Activated effector memory CD4-positive, alpha-beta T cell treated with Interleukin-2 at 50 U/mL for 16 hours (primary cell): ENCODE measurements at regions not wholly inside any gene's neighbourhood (a gene's known extent, or its start where the extent isn't known, plus 50 kb on each side); places are given as distances from the start of the nearest gene placed in this dataset.
"Not testable (repeated sequence)": the region's sequence is repeated elsewhere in the genome, so short reads cannot be mapped to it uniquely, and the experiment has no call there.

Experiments
- DNase-seq: peaks from one replicate; pipeline ENCODE4 v3.0.0-alpha.2; 2020

DNA sequence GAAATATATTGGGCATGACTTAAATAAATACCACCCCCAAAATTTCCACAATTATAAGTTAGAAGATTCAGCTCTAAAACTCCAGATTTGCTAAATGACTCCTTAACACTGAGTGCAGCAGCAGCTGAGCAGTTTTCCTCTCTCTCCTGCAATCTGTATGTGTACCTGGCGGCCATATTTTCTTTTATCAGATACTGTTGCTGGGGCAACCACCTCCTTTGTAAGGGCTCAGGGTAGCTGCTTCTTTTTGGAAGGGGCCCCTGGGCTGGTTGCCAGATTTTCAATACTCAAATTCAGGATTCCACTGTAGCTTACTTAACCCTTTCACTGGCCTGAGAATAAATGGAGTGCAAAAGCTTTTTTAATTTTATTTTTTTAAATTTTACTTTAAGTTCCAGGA is 197.0 kb downstream of the TAF11L14 start:
- no peak for DNase-seq

- no peak for DNase-seq
Measured at GRCh38 chr5:17832949-17833745, 198.9 kb downstream of the TAF11L14 start.

DNA sequence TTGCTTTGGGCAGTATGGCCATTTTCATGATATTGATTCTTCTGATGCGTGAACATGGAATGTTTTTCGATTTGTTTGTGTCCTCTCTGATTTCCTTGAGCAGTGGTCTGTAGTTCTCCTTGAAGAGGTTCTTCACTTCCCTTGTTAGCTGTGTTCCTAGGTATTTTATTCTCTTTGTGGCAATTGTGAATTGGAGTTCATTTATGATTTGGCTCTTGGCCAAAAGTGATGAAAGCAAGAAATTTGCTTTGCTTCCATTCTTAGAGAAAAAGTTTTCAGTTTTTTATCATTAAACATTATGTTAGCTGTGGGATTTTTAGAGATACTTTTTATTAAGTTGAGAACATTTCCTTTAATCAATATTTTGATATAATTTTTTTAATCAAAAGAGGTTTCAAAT is 203.5 kb downstream of the TAF11L14 start:
- DNase-seq, result no peak

GRCh38 chr5:17838469-17838868 is 204.2 kb downstream of the TAF11L14 start:
- DNase-seq, result no peak

DNA sequence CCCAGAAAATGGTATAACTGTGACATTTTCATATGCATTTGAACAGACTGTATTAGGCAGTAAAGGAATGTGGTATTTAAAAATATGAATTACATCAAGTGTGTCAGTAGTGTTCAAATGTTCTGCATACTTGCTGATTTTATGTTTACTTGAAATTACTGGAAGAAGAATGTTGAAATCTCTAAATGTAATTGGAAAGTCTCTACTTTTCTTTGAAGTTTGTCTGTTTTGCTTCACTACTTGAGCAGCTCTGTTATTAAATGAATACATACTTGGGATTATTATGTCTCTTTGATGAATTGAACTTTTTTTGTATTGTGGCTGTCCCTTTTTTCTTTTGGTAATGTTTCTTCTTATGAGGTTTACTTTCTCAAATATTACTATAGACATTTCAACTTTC is 205.6 kb downstream of the TAF11L14 start:
- no peak for DNase-seq

GRCh38 chr5:17846496-17846895 is 212.2 kb downstream of the TAF11L14 start:
- no peak for DNase-seq

GRCh38 chr5:17847286-17847685 is 213.0 kb downstream of the TAF11L14 start:
- DNase-seq, result no peak

DNA sequence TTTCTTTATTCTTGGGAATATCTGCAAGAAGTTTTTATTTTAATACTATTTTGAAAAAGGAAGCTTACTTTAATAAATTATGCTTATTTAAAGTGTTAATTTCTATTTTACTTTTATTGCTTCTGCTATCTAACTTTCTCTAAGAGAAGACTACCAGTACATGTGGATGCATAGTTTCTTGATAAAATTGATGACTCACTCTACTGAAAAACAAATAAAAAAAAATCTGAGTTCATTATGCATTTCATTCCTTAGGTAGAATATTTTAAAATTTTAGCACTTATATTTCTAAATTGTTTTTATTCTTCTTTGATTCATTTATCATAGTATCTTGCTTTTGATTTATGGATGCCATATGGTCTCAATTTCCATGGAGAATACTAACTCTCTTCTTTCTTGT is 217.9 kb downstream of the TAF11L14 start:
- no peak for DNase-seq

- no peak for DNase-seq
Measured at GRCh38 chr5:17852740-17853139, 218.5 kb downstream of the TAF11L14 start.

GRCh38 chr5:17854901-17855300 is 220.6 kb downstream of the TAF11L14 start:
- no peak for DNase-seq

GRCh38 chr5:17860660-17861315 is 226.5 kb downstream of the TAF11L14 start:
- DNase-seq, result no peak

GRCh38 chr5:17864903-17865302 is 230.6 kb downstream of the TAF11L14 start:
- not testable (repeated sequence) for DNase-seq

DNA sequence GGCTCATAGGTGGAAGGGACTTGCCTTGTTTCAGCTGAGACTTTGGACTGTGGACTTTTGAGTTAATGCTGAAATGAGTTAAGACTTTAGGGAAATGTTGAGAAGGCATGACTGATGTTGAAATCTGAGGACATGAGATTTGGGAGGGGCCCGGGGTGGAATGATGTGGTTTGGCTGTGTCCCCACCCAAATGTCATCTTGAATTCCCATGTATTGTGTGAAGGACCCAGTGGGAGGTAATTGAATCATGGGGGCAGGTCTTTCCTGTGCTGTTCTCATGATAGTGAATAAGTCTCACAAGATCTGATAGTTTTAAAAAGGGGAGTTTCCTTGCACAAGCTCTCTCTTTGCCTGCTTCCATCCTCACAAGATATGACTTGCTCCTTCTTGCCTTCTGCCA is 231.7 kb downstream of the TAF11L14 start:
- DNase-seq, result not testable (repeated sequence)

GRCh38 chr5:17872204-17872603 is 237.9 kb downstream of the TAF11L14 start:
- no peak for DNase-seq

DNA sequence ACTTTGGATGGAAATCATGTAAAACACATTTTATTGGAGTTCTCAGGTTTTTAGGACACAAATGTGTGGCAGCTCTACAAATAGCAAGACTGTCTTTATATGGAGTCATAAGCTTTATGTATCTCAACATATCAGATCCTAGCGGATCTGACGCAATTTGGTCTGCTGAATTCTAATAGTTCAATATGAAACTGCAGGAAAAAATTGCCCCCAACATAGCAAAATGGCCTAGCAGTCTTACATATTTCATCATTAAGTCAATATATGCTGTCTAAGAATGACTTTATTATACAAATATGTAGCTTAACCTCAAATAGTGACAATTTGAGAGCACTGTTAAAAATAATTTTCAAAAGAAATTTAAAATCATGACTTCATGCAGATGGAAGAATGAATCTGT is 244.3 kb downstream of the TAF11L14 start:
- no peak for DNase-seq

DNA sequence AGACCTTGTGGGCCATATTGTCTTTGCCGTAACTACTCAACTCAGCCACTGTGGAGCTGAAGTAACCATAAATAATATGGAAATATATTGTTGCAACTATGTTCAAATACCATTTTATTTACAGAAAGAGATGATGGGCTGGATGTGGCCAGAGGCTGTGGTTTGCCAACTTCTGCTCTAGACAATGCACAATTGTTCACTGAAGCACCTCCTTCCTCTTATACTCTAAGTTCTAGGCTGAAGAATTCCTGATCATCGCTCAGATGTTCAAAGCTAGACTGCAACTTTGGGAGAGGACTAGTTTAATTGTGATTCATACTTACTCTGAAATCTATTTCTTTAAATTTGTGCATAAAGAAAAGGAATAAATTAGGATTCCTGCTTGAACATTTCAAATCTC is 245.0 kb downstream of the TAF11L14 start:
- no peak for DNase-seq

GRCh38 chr5:17880869-17881268 is 246.6 kb downstream of the TAF11L14 start:
- DNase-seq, result no peak

DNA sequence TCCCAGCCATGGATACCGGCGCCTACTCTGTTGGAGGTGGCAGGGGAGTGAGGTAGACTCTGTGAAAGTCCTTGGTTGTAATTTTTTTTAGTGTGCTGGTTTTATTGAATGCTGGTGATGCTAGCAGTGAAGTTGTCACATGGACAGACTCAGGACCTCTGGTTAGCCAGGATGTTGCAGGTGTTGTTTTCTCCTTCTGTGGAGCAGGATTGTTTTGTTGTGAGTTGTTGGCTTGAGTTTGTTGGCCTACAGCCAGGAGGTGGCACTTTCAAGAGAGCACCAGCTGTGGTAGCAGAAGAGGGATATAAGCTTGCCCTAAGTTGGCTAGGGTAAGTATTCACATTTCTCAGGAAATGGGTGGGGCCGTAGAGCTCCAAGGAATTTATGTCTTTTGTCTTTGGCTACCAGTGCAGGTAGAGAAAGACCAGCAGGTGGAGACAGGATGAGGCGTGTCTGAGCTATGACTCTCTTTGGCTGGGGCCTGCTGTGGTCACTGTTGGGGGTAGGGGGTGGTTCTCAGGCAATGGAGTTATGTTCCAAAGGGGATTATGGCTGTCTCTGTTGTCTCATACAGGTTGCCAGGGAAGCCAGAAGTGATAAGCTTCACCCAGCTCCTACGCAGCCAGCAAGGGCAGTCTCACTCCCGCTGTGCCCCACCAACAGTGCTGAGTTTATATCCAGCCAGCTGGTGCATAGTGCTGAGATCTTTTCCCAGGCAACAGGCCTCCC is 248.7 kb downstream of the TAF11L14 start:
- no peak for DNase-seq

DNA sequence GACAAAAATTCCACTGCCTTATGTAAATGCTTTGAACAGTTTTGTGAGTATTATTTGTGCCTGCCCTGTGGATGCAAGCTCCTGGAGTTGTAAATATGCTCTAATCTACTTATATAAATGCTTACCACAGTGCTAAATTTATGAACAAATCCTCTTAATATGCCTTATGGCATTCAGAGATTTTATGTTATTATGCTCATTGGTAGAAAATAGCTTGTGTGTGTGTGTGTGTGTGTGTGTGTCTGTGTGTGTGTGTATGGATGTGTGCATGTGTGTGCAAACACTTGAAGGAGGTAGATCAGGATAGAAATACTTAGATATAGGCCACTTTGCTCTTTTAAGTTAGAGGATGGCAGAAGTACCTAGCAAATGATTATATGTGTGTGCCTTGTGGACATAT is 253.9 kb downstream of the TAF11L14 start:
- DNase-seq, result no peak

GRCh38 chr5:17890501-17890900 is 256.2 kb downstream of the TAF11L14 start:
- no peak for DNase-seq

DNA sequence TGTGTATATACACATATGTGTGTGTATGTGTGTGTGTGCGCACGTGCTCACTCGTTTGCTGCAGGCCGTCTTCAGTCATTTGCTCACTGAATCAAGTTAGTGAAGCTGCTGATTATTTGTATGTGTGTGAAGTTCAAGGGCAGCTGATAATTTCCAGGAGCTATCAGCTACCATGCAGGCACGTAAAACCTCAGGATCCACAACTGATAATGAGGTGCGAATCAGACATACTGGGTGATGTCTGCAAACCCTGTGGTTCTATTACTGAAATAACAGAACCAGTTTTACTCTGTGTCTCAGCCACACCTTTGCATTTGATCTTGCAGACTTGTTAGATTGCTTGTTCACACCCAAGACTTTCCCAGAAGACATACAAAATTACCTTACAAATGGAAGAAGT is 257.6 kb downstream of the TAF11L14 start:
- no peak for DNase-seq

DNA sequence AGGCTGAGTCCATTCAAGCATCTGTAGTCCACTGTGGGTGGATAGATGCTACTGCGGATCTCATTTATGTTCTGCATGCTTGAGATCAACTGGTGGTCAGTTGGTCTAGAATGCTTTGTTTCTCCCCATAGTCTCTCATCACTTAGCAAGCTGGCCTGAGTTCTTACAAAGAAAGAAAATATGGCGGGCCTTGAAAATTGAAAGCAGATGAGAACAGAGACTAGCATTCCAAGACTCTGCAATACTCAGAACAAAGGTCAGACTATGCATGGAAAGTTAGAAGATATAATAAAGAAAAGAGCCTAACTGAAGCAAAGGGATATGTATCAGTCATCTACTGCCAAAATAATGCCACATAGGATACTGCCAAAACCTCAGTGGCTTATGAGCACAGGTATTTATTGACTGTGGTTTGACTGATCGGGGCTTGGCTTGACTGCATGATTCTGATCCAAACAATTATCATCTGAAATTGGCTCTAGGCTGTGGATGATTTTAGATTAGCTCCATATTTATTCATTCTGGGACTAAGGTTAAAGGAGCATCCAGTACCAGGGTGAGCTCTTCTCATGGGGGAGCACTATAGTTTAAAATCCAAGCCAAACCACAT is 258.9 kb downstream of the TAF11L14 start:
- DNase-seq, result no peak

GRCh38 chr5:17895288-17896033 is 261.2 kb downstream of the TAF11L14 start:
- no peak for DNase-seq
